CD4-positive, alpha-beta T cell treated with Interleukin-4 for 1 hour (primary cell): ENCODE measurements at regions not wholly inside any gene's neighbourhood (a gene's known extent, or its start where the extent isn't known, plus 50 kb on each side); places are given as distances from the start of the nearest gene placed in this dataset.

Experiments used
- DNase-seq, 2 donors: peaks; one replicate each; pipeline ENCODE4 v3.0.0-alpha.2; 2020 to 2022

DNA sequence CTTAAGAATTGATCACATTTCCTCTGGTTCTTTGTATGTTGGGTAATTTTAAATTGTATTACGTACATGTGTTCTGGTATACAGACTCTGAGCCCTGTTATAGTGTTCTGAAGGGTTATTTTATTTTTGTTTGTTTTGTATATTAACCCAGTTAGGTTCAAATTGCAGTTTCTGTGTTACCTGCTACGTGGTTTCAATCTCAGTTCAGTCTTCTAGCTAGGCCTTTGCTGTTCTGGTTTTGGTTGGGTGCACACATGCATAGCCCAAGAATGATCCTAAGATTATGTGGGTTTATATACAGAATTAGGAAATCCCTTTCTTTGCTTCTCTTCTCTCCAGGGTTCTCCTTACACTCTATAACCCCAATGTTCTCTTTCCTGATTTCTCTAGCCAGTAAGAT, 161.0 kb downstream of the PPP1R2C start:
- no peak for DNase-seq

DNA sequence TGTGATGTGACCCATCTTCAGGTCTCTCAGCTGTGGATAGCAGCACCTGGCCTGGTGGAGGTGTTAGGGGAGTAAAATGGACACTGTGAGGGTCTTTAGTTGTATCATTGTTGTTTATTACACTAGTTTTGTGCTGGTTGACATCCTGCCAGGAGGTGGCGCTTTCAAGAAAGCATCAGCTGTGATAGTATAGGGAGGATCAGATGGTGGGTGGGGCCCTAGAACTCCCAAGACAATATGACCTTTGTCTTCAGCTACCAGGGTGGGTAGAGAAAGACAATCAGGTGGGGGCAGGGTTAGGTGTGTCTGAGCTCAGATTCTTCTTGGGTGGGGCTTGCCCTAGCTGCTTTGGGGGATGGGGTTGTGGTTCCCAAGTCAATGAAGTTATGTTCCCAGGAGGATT, 162.8 kb downstream of the PPP1R2C start:
- peak in 1 of 2 donors; percentile 1 for DNase-seq

DNA sequence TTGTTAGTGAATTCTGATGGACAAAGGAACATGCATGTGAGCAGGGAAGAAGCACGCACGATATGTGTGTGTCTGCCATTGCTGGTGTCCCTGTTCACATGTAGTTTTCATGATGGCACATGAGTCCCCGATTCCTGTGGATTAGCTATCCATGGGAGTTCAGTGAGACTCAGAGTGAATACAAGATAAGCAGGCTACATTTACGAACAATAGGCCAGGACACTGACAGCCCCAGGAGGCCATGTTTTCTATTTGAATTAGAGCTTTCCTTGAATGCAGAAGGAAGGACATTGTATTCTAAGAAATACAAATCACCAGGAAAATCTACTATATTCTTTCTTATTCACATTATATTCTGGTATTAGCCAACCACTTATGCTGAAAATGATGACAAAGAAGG, 171.4 kb downstream of the PPP1R2C start:
- DNase-seq, result no peak

DNA sequence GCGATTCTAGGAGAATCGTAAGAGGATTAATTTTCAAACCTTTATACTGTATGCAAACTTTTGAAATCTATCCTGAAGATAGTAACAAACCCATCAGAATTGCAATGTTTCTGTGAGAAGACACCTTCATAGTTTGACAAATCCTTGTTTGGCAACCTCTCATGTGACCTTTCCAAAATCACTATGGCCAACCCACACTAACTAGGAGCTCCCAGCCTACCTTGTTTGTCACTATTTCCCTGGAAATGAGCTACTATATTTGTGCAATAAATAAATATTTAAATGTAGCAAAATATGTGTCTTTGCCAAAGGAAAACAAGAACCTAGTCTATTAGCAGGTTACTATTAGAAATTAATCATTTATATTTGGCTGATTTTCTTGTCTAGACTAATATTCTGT, 173.7 kb downstream of the PPP1R2C start:
- DNase-seq, result no peak

DNA sequence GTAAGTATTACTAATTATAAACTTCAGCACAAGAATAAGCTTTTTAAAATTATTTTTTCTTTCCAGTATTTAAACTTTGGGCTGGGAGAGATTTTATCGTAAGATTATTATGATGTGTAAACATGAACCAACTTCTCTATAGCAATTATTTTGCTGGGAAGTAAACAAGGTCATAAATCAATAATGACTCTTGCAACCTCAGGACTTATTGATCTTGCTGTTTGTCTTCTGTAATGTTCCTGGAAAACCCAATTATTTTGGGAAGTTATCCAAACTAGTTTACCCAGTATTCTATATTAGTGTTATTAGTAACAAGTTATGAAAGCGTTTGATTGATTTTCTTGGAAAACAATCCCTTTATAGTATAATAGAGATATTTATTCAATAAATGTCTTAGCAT, 174.9 kb downstream of the PPP1R2C start:
- DNase-seq, result no peak

DNA sequence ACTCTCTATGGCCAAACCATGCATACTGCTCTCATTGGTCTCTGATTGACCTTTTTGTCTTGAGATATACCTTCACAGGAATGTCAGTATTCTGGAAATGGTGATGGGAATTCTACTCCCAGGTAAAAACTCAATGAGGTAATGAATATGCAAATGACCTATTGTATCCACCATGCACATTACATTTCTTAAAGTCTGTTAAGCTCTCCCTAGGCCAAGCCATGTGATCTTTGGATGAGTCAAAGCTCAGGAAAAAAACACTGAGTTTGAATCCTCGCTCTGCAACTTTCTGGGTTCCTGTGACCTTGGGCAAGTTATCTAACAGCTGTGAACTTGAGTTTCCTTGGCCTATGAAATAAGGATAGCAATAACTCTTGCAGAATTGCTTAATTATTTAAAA, 175.4 kb downstream of the PPP1R2C start:
- no peak for DNase-seq

DNA sequence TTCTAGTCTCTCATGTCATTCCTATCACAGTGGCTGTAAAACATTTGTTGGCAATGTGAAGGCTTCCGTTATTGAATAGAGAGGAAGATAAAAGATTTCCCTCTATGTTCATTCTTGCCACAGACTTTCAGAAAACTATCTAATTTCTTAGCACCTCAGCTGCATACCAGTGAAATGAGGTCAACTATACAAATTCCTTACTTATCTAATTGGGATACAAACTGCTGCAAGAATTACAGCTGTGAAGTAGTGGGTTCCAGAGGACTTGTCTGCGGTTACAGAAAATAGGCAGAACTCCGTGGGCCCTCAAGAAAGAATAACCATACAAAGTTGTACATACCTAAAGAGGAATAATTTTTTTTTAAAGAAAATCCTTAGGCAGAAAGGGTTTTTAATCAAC, 175.8 kb downstream of the PPP1R2C start:
- DNase-seq, result no peak

DNA sequence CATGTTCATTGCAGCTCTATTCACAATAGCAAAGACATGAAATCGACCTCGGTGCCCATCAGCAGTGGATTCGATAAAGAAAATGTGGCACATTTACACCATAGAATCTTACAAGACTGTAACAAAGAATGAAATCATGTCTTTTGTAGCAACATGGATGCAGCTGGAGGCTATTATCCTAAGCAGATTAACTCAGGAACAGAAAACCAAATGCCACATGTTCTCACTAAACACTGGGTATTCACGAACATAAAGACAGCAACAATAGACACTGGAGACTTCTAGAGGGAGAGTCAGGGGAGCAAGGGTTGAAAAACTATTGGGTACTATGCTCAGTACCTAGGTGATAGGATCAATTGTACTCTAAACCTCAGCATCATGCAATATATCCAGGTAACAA, 180.5 kb downstream of the PPP1R2C start:
- DNase-seq, result no peak

DNA sequence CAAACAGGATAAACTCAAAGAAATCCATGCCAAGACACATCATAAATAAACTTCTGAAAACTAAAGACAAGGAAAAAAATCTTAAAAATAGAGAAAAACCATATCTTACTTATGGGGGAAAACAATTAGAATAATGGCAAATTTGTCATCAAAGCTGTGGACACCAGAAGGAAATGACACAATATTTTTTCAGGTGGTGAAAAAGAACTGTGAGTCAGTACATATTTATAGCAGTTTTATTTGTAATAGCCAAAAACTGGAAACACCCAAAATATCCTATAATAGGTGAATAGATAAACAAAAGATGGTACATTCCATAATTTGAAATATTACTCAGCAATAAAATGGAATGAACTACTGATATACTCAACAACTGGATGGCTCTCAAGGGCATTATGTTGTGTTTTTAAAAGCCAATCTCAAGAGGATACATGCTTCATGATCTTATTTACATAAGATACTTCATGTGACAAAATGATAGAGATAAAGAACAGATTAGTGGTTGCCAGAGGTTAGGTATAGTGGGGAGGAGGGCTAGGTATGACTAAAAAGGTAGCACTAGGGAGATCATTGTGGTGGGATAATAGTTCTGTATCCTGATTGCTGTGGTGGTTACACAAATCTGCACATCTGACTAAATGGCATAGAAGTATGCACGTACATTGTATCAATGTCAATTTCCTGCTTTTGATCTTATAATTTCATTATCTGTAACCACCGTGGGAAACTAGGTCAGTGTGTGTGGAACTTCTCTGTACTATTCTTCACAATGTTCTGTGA, 191.9 kb downstream of the PPP1R2C start:
- DNase-seq, result peak in 1 of 2 donors; percentile 13

DNA sequence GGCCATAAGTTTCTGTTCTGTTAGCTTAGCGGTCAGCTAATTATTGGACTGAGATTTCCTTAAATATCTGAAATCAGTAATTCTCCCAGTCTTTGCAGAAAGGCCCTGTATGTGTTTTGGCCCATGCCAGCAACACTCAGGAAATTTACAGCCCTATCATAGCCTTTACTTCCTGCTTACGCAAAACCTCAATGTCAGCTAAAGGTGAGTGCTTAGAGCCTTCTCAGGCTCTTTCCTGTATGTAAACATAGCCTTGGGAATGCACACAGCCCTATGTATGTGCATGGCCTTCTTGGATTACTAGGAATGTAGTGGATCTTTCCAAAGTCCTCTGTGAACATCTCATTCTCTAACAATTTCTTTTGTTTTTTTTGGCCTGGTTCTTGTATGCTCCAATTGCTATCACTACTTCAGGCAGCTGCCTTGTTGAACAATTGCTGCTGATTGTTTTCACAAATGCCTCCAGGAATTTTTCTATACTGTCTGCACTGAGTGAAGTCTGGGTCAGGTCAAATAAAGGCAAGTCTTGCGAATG, 200.0 kb downstream of the PPP1R2C start:
- peak in 1 of 2 donors; percentile 8 for DNase-seq

DNA sequence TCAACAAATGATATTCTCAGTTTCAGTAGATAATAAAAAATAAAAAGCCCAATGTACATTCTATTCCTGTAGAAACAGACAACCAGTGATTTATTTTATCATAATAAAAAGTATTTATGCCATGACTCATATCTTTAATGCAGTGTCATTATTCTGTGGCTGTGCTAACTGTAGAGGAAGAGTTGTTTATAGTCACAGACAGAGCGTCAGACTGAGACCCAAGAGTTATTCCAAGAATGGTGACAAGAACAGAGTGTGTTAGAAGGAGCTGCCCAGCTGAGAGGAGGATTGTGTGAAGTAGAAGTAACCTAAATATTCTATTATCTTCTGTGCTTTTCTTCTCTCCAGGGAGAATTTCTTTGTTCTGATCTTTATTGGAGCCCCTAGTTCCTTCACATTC, 210.7 kb downstream of the PPP1R2C start:
- DNase-seq, result no peak

DNA sequence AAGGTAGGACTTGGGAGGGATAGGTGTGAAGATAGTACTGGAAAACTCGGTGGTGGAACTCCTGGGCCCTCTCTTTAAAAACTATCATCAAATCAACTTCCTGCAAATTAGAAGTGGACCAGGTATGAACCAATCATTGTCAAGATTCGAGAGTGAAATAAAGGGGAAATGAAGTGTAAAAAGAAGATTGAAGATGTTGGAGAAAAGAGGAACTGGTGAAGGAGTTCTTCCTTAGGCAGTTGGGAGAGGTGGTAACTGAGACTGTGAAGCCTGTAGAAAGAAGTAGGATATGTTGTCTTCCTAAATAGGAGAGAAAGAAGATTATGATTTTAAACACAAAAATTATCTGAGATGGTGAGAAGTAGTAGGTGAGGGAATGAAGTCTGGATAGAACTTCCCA, 212.2 kb downstream of the PPP1R2C start:
- DNase-seq, result no peak

DNA sequence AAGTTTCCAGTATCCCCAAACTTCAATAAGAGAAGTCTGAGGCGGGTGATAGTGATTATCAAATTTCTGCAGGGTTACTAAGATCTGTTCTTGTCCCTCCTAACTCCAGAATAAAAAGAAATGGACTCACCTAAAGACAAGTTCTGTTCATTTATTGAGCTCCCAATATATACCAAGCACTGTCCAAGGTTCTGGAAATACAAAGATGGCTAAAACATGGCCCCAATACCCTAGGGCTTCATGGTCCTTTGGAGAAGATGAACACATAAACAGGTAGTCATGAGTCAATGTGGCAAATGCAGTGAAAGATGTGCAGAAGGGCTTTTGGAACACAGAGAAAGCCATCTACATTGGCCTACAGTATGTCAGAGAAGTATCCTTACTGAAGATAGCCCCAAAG, 231.2 kb downstream of the PPP1R2C start:
- no peak for DNase-seq

DNA sequence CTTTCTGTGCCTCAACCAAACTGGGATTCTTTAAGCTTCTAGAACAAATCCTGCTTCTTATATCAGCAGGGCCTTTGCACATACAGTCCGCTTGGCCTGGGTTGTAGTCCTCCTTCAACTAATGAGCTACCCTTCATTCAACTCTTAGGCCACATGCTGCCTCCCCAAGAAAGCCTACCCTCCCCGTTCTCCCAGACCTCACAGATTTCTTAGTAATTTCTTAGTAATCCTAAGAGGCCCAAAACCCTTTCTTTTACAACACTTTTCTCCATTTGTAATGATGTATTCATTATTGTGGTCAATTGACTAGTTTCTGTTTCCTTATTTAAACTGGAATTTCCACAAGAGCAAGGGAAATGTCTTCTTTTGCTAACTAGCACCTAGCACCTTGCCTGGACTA, 233.1 kb downstream of the PPP1R2C start:
- DNase-seq, result no peak

DNA sequence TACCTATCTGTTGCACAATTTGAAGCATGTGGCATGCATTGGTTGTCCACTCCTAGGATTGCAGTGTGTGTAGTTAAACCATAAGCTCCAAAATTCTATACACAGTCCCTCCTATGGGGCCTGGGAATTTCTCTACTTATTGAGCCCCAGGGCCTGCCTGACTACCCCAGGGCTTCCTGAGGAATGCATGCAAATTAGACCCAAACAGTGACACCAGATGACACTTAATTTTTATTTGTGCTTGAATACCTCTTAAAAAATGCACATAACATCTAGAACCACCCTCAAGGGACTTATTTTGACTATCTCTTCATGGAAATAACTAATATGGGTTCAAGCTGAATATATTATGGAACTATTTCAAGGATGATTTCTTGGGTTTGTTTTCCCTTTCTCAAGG, 236.4 kb downstream of the PPP1R2C start:
- no peak for DNase-seq

DNA sequence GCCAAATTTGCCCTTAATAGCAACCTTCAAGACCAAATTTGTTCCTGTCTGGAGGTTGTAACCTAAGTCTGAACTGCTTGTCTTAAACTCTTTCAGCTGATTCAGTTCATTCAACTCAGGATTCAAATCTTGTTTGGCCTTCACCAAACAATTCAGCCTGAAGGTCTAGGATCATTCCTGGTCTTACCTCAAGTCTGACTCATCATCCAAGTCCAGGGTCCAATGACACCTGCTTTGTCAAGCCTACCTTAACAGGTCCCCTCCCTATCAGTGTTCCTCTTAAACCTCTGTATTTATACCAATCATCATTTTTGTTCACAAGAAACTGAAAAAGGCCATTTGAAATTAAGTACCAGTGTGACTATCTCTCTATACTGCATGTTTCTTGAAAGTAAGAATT, 237.8 kb downstream of the PPP1R2C start:
- no peak for DNase-seq

DNA sequence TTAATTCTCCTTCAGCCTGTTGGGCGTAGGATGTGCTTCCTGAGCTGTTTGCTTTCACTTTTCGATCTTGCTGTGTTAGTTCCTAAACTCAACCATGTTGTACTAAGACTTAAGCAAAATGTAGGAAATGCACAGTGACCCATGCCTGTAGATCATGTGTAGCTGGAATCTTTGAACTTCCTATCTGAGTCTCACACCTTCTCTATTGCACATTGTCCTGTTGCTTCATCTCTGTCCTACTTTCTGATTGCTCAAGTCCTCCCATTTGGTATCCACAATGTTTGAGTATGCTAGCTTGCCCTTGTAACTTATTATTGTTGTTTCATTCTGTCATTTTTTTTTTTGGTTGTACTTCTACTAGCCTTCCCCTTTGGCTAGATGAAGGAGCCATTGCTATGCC, 239.6 kb downstream of the PPP1R2C start:
- DNase-seq, result no peak

DNA sequence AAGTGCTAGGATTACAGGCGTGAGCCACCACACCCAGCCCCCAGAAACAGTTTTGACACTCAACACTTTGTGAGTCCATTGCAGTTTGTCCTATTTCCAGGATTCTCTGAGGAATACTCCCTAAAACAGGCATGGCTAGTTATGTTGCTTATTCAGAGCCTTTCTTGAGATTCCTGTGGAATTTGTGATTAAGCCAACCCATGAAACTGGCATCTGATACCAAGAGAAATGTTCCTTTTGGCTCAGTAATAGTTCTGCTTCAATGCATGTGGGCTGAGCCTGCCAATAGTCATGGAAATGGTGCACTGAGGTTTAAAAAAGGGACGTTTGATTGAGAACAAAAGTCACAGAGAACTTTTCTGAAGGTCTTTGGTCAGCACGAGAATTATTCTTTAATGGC, 241.7 kb downstream of the PPP1R2C start:
- no peak for DNase-seq

DNA sequence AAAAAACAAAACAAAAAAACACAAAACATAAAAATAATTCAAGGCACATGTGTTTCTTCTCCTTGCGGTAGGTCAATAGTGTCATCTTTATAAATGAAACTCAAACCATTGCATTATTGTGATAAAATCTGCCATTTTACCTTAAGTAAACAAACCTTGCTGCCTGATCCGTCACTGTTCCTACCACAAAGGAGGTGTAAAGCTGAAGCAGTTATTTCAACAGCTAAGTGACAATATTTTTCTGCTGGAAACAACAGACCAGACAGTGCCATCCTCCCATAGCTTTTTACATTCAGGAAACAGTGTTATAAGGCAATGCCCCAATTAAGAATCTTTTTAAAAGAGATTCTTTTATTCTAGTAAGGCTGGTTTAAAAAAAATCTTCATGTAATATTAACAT, 242.7 kb downstream of the PPP1R2C start:
- DNase-seq, result no peak

DNA sequence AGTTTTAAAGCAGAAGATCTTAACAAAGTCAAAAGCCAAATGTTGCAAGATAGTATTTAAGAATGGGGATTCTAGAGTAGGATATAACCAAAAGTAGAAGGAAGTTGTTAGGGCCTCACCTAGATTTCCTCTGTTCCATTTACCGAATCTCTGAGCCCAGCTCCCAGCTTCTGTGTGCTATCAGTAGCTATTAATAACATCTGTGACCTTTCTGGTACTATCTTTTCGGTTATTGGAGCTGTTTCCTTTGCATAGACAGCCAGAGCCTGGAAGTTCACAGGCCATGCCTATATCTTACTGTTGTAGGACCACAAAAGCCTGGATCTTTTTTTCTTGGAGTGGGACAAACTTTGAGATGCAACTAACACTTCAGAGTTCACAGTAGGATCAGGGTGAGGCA, 244.2 kb downstream of the PPP1R2C start:
- DNase-seq, result no peak

DNA sequence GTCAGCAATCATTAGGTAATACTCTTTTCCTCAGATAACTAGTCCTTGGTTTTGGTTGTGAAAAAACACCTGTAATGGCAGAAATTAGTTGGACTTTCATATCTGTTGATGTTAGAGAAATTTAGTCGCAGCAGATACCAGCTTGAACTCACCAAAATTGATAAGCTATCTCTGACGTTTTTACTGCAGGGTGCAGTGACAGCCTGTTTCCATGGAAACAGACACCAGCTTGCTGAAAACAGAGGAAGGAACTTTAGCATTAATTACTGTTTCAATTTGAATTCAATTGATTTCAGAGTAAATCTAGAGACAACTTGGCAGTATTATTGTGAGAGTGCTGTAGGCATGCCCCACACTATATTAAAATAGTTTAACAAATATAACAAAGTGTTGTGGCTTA, 246.5 kb downstream of the PPP1R2C start:
- DNase-seq, result peak; percentile 22 to 64

DNA sequence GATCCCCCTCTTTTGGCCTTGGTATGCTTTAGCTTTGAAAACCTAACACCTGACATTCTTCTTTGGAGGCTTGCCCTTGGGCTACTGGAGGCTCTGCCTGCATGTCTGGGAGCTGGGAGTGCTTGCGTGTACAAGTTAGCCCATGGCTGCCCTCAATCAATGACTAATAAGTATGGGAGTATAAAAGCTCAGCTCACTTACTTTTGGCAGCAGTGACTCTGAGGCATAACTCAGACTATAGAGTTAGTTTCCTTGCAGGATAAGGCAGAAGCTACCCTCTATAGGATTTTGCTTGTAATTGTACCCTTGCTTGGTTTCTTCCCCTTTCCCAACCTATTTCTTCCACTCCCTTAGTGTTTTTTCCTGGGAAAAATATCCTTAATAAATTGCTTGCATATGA, 247.9 kb downstream of the PPP1R2C start:
- DNase-seq, result no peak

DNA sequence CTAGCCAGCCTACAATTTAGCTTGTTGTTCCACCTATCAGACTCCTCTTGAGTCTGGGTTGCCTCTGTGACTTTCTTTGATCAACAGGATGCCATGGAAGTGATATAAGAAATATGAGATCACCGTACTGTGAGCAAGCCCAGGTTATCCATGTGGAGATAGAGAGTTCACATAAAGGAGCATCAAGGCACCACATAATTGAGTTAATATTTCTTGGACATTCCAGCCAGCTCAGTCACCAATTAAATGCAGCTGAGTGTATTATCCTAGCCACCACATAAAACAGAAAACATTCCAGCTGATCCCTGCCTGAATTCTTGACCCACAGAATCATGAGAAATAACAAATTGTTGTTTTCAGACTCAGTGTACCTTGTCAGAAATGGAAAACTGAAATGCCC, 253.6 kb downstream of the PPP1R2C start:
- no peak for DNase-seq

DNA sequence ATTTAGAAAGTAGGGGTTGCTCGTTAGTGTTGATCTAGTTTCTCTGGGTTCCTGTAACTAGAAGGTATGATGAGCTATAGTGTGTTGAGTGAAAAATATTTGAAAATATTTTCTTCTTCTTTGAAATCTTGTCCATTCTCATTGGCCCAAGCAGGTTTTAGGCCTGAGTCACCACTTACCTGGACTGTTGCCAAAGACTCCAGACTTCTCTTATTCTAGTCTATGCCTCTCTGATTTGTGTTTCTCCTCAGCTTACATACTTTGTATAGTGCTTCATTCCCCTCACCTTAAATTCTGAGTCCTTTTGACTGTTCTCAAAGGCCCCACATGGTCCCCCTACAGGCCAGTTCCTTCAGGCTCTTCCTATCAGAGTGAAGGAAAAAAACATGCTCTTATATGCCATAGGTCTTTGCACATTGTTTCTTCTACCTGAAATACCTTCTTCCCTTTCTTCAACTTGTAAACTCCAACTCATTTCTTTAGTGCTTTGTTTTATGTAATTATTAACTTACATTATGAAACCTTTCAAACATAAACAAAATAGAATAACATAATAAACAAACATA, 258.2 kb downstream of the PPP1R2C start:
- DNase-seq, result no peak

DNA sequence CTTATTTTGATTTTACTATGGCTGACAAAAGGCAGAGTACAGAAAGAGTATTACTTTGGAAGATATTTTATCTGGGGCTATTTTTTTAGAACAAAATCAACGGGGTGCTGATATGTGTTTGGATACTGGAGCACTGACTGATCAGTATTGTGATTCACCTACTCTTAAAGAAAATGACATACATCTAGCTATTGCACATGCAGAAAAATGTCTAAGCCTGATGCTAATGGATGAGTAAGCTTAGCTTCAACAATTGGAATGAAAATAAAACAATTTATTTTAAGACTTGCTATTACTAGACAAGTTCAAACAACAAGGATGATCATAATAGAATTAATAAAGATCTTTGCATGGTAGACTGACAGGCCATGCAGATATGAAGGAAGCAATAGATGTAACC, 262.0 kb downstream of the PPP1R2C start:
- no peak for DNase-seq
